Peyer's patch (tissue), 4 donors: ENCODE measurements at regions not wholly inside any gene's neighbourhood (a gene's known extent, or its start where the extent isn't known, plus 50 kb on each side); places are given as distances from the start of the nearest gene placed in this dataset.

Experiments
- POLR2A ChIP-seq, 2 donors: fragments of 450-650 bp; IDR thresholded peaks; one replicate each; pipeline ENCODE4 v1.5.1; 2017; ENCODE audit warnings: antibody characterized with exemption in 2 of 2, mild to moderate bottlenecking in 2 of 2, moderate library complexity in 2 of 2
- TF ChIP-seq, protein P1 (sequence below), 6 experiments: fragments of 450-650 bp in 4 of 6; fragments of 200-600 bp in 2 of 6; sonication (generic) in 1 of 6; IDR thresholded peaks; one replicate each; pipeline ENCODE4 v1.5.1; 2017 to 2019; ENCODE audit warnings: antibody characterized with exemption in 6 of 6, mild to moderate bottlenecking in 3 of 6, moderate library complexity in 1 of 6

DNA sequence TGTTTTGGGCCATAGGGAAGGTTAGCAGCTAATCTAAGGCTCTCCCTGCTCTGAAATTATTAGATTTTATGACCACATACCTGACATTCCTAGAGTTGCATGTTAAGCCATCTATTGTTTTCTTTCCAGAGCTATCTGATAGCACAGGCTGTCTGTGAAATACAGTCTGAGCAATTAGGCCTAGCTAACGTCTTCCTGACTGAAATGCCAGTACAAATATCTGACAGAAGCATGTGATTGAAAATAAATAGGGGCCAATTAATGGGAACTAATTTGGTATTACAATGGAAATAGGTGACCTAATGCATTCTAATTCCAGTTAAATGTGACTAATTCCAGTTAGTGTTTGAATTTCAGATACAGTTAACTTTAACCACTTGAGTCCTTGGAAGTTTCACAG lies 115.2 kb downstream of the C12orf75 start:
- TF ChIP-seq, protein P1, sequence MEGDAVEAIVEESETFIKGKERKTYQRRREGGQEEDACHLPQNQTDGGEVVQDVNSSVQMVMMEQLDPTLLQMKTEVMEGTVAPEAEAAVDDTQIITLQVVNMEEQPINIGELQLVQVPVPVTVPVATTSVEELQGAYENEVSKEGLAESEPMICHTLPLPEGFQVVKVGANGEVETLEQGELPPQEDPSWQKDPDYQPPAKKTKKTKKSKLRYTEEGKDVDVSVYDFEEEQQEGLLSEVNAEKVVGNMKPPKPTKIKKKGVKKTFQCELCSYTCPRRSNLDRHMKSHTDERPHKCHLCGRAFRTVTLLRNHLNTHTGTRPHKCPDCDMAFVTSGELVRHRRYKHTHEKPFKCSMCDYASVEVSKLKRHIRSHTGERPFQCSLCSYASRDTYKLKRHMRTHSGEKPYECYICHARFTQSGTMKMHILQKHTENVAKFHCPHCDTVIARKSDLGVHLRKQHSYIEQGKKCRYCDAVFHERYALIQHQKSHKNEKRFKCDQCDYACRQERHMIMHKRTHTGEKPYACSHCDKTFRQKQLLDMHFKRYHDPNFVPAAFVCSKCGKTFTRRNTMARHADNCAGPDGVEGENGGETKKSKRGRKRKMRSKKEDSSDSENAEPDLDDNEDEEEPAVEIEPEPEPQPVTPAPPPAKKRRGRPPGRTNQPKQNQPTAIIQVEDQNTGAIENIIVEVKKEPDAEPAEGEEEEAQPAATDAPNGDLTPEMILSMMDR (IDR thresholded peaks at IDR 0.05) = no peak
- TF ChIP-seq POLR2A (IDR thresholded peaks at IDR 0.05) = no peak
